ENCODE measurements at regions not wholly inside any gene's neighbourhood (a gene's known extent, or its start where the extent isn't known, plus 50 kb on each side); places are given as distances from the start of the nearest gene placed in this dataset.

- no peak for DNase-seq
Measured at GRCh38 chr1:112040891-112041740, 51.6 kb upstream of the KCND3 start.

GRCh38 chr1:112043901-112044300 is 54.4 kb upstream of the KCND3 start:
- no peak for DNase-seq

GRCh38 chr1:112044745-112045144 is 55.3 kb upstream of the KCND3 start:
- DNase-seq, result no peak

GRCh38 chr1:112046630-112047029 is 57.2 kb upstream of the KCND3 start:
- no peak for DNase-seq

GRCh38 chr1:112048421-112048820 is 59.0 kb upstream of the KCND3 start:
- DNase-seq, result no peak

GRCh38 chr1:112054510-112054909 is 65.0 kb upstream of the KCND3 start:
- no peak for DNase-seq

- DNase-seq, result no peak
Measured at GRCh38 chr1:112056354-112056753, 66.9 kb upstream of the KCND3 start.

- no peak for DNase-seq
Measured at GRCh38 chr1:112057736-112058135, 68.3 kb upstream of the KCND3 start.

GRCh38 chr1:112058815-112059450 is 69.5 kb upstream of the KCND3 start:
- DNase-seq, result no peak

- DNase-seq, result no peak
Measured at GRCh38 chr1:112059679-112060078, 70.2 kb upstream of the KCND3 start.

- DNase-seq, result no peak
Measured at GRCh38 chr1:112060261-112060660, 70.8 kb upstream of the KCND3 start.

GRCh38 chr1:112061056-112061455 is 71.6 kb upstream of the KCND3 start:
- no peak for DNase-seq

- DNase-seq, result no peak
Measured at GRCh38 chr1:112061901-112062320, 72.4 kb upstream of the KCND3 start.

GRCh38 chr1:112063781-112064728 is 74.6 kb upstream of the KCND3 start:
- no peak for DNase-seq

GRCh38 chr1:112067989-112068388 is 78.5 kb upstream of the KCND3 start:
- DNase-seq, result no peak

GRCh38 chr1:112070677-112071076 is 81.2 kb upstream of the KCND3 start:
- no peak for DNase-seq

GRCh38 chr1:112074711-112075110 is 85.2 kb upstream of the KCND3 start:
- no peak for DNase-seq

GRCh38 chr1:112075566-112075965 is 86.1 kb upstream of the KCND3 start:
- DNase-seq, result no peak

- DNase-seq, result no peak
Measured at GRCh38 chr1:112079446-112079845, 90.0 kb upstream of the KCND3 start.

GRCh38 chr1:112083487-112083886 is 94.0 kb upstream of the KCND3 start:
- DNase-seq, result no peak

GRCh38 chr1:112092656-112093371 is 103.3 kb upstream of the KCND3 start:
- no peak for DNase-seq

GRCh38 chr1:112093372-112093694 is 103.9 kb upstream of the KCND3 start:
- no peak for DNase-seq

GRCh38 chr1:112099979-112100378 is 110.5 kb upstream of the KCND3 start:
- no peak for DNase-seq
